SK-N-SH treated with all-trans-retinoic acid at 6 μM for 48 hours (cell line): ENCODE measurements at regions not wholly inside any gene's neighbourhood (a gene's known extent, or its start where the extent isn't known, plus 50 kb on each side); places are given as distances from the start of the nearest gene placed in this dataset.

Experiments used
- ATAC-seq: fragments of 200-7000 bp; cut with Tn5 transposase; 3 replicates; pipeline ENCODE4 v1.9.1; 2020; ENCODE audit warnings: mild to moderate bottlenecking, moderate library complexity
- ARNTL ChIP-seq: fragments of 450-650 bp; formaldehyde crosslinking; IDR thresholded peaks from 2 replicates; pipeline ENCODE4 v1.5.0; 2020; ENCODE audit warnings: low read depth, mild to moderate bottlenecking, moderate library complexity, borderline replicate concordance
- BACH2 ChIP-seq: fragments of 250-450 bp; sonication (Bioruptor Pico); IDR thresholded peaks from 2 replicates; pipeline ENCODE4 v1.9.0; 2021; ENCODE audit warnings: mild to moderate bottlenecking, borderline replicate concordance
- CSDC2 ChIP-seq: fragments of 250-450 bp; sonication (Bioruptor Pico); IDR thresholded peaks from 2 replicates; pipeline ENCODE4 v1.5.0; 2020; ENCODE audit warnings: mild to moderate bottlenecking, moderate library complexity
- CSRNP3 ChIP-seq: fragments of 250-450 bp; sonication (Bioruptor Pico); IDR thresholded peaks from 2 replicates; pipeline ENCODE4 v1.5.1; 2021; ENCODE audit warnings: mild to moderate bottlenecking, moderate library complexity
- GLIS3 ChIP-seq: fragments of 250-450 bp; sonication (Bioruptor Pico); IDR thresholded peaks from 2 replicates; pipeline ENCODE4 v1.5.0; 2020; ENCODE audit warnings: mild to moderate bottlenecking, moderate library complexity
- OSR1 ChIP-seq: fragments of 250-450 bp; sonication (Bioruptor Pico); IDR thresholded peaks from 2 replicates; pipeline ENCODE4 v1.8.0; 2022; ENCODE audit warnings: moderate library complexity, mild to moderate bottlenecking, inconsistent platforms
- ZC3H10 ChIP-seq: fragments of 250-450 bp; sonication (Bioruptor Pico); IDR thresholded peaks from 2 replicates; pipeline ENCODE4 v1.5.1; 2021; ENCODE audit warnings: mild to moderate bottlenecking, moderate library complexity
- ZFP3 ChIP-seq: fragments of 250-450 bp; sonication (Bioruptor Pico); IDR thresholded peaks from 2 replicates; pipeline ENCODE4 v1.5.0; 2020; ENCODE audit warnings: mild to moderate bottlenecking, moderate library complexity
- ZFP30 ChIP-seq: fragments of 450-650 bp; formaldehyde crosslinking; IDR thresholded peaks from 2 replicates; pipeline ENCODE4 v1.5.0; 2022; ENCODE audit warnings: mild to moderate bottlenecking, moderate library complexity

- ATAC-seq = no peak
- TF ChIP-seq ARNTL (CRISPR knock-in tag) = no peak
- TF ChIP-seq ZFP30 (CRISPR knock-in tag) = no peak
- TF ChIP-seq ZFP3 = no peak
- TF ChIP-seq OSR1 = no peak
- no peak for TF ChIP-seq ZC3H10
- TF ChIP-seq GLIS3 (CRISPR knock-in tag) = no peak
- TF ChIP-seq CSRNP3 = no peak
- no peak for TF ChIP-seq CSDC2 (CRISPR knock-in tag)
These were observed 50.5 kb upstream of the RFX3 start for GRCh38 chr9:3576328-3576727.

GRCh38 chr9:3575821-3576220 is 50.0 kb upstream of the RFX3 start:
- no peak for TF ChIP-seq ZFP30 (CRISPR knock-in tag)
- no peak for TF ChIP-seq GLIS3 (CRISPR knock-in tag)
- TF ChIP-seq BACH2 (CRISPR knock-in tag) = no peak
- TF ChIP-seq, all 23 proteins: peak for 0
- no peak for ATAC-seq
